Cardiac muscle cell (in vitro differentiated cells and primary cell): ENCODE measurements at regions not wholly inside any gene's neighbourhood (a gene's known extent, or its start where the extent isn't known, plus 50 kb on each side); places are given as distances from the start of the nearest gene placed in this dataset.

Source experiments
- DNase-seq, 2 donors: peaks; one replicate each; pipeline versions ENCODE4 v3.0.0 to v3.0.0-alpha.2; 2010 to 2017; ENCODE audit warnings: low read depth in 1 of 2, low spot score in 1 of 2
- H3K27ac ChIP-seq: fragments of 200-600 bp; sonication (generic); 2 replicates; pipeline ENCODE4 v1.5.1; 2016
- H3K27me3 ChIP-seq: fragments of 200-600 bp; sonication (generic); 2 replicates; pipeline ENCODE4 v1.6.0; 2016; ENCODE audit warnings: control low read depth
- H3K36me3 ChIP-seq: fragments of 200-600 bp; sonication (generic); 2 replicates; pipeline ENCODE4 v1.5.1; 2016; ENCODE audit warnings: control low read depth
- H3K4me1 ChIP-seq: fragments of 200-600 bp; sonication (generic); 2 replicates; pipeline ENCODE4 v1.8.1; 2017; ENCODE audit warnings: low read depth, mild to moderate bottlenecking, mixed run types
- H3K4me3 ChIP-seq: fragments of 200-600 bp; sonication (generic); 2 replicates; pipeline ENCODE4 v1.5.1; 2016; ENCODE audit warnings: mild to moderate bottlenecking
- H3K9me3 ChIP-seq: fragments of 200-600 bp; sonication (generic); 2 replicates; pipeline ENCODE4 v1.5.1; 2017; ENCODE audit warnings: low read depth, mild to moderate bottlenecking, control low read depth
- CTCF ChIP-seq: IDR thresholded peaks from 2 replicates; pipeline ENCODE4 v1.5.1; 2012; ENCODE audit warnings: low read depth, mild to moderate bottlenecking, low read length

DNA sequence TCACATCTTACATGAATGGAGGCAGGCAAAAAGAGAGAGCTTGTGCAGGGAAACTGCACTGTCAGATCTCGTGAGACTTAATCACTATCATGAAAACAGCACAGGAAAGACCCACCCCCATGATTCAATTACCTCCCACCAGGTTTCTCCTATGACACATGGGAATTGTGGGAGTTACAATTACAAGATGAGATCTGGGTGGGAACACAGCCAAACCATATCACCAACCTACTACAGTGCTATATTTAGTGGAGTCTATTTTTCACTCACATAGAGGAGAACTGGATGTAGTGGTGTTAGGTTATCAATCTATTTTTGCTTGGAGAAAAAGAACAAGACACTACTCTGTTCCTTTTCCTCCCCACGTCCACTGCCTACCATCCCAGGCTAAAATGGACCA lies 276.6 kb downstream of the KCTD12 start:
- no peak for TF ChIP-seq CTCF
- Histone ChIP-seq H3K27me3 (no peaks in the 10 kb centered on the region), H3K27ac (no peak overlapping the region), H3K4me1 (no peaks in the 10 kb centered on the region), H3K36me3 (no peaks in the 10 kb centered on the region), H3K9me3 (peaks cover 4% of the 10 kb centered on the region), H3K4me3 (no peak overlapping the region)
- DNase-seq = no peak

GRCh38 chr13:76607866-76608265 lies 278.3 kb downstream of the KCTD12 start:
- Histone ChIP-seq H3K27me3 (no peaks in the 10 kb centered on the region), H3K9me3 (peaks cover 4% of the 10 kb centered on the region), H3K4me1 (no peaks in the 10 kb centered on the region), H3K27ac (no peak overlapping the region), H3K4me3 (no peak overlapping the region), H3K36me3 (no peaks in the 10 kb centered on the region)
- no peak for DNase-seq
- TF ChIP-seq CTCF = no peak

DNA sequence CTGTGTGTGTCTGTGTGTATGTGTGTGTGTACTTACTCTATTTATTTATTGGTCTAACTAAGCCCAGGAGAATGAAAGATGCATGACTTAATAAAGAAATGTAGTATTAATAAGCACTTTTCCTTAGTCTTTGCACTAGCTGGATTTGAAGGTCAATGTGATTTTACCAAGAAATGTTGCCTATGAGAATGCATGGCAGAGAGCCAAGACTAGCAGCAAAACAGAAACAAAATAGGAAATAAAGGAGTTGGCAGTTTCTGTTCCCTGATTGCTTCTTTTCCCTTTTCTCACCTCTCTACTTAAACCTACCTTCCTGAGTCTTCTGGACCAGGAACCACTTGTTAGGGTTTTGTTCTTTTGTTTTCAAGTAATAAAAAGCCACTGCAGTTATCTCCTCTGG lies 286.1 kb downstream of the KCTD12 start:
- Histone ChIP-seq H3K27me3 (peaks cover 16% of the 10 kb centered on the region), H3K36me3 (no peaks in the 10 kb centered on the region), H3K27ac (no peak overlapping the region), H3K9me3 (no peaks in the 10 kb centered on the region), H3K4me1 (no peaks in the 10 kb centered on the region), H3K4me3 (no peak overlapping the region)
- DNase-seq = peak in 1 of 2 donors; percentile 35
- no peak for TF ChIP-seq CTCF

DNA sequence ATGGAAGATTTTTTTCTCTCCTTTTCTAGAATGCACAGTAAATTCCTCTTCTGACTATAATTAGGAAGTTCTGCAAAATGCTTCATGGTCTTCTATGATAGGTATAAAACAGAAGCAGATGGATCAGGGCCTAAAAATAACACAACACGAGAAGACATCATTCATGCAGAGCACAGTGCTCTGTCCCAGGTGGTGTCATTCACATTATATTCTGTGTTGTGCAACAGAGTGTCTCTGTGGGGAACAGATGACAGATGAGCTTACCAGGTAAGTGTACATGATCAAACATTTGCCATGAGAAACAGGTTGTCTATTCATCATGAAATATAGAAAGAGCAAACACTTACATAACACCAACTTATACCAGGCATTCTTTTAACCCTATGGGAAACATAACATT lies 288.3 kb downstream of the KCTD12 start:
- no peak overlapping the region for H3K4me3 ChIP-seq
- TF ChIP-seq CTCF = no peak
- H3K27ac ChIP-seq = no peak overlapping the region
- H3K27me3 ChIP-seq = peaks cover 16% of the 10 kb centered on the region
- no peaks in the 10 kb centered on the region for H3K9me3 ChIP-seq
- no peaks in the 10 kb centered on the region for H3K4me1 ChIP-seq
- DNase-seq = no peak
- H3K36me3 ChIP-seq = no peaks in the 10 kb centered on the region

DNA sequence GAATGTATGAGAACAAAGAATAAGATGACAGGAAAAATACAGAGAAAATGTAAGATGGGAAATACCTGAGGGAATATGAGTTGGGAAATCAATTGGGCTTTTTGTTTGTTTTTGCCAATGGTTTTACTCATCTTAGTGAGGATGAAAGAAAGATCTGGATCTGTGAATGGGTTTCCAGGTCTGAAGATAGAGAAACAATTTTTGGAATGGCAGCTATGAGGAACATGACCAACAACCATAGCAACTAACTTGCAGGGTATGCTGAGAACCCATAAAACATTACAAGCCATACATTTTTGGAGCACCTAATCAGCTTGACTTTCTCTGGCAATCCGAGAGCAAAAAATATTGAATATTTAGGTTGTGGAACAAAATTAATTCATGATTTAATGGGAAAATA lies 290.0 kb downstream of the KCTD12 start:
- no peak overlapping the region for H3K27ac ChIP-seq
- no peak for DNase-seq
- H3K4me3 ChIP-seq = no peak overlapping the region
- peaks cover 16% of the 10 kb centered on the region for H3K27me3 ChIP-seq
- TF ChIP-seq CTCF = no peak
- no peaks in the 10 kb centered on the region for H3K4me1 ChIP-seq
- H3K36me3 ChIP-seq = no peaks in the 10 kb centered on the region
- no peaks in the 10 kb centered on the region for H3K9me3 ChIP-seq

- H3K36me3 ChIP-seq = no peaks in the 10 kb centered on the region
- no peak overlapping the region for H3K4me3 ChIP-seq
- H3K9me3 ChIP-seq = no peaks in the 10 kb centered on the region
- no peak for DNase-seq
- H3K27me3 ChIP-seq = peaks cover 3% of the 10 kb centered on the region
- no peak overlapping the region for H3K27ac ChIP-seq
- no peaks in the 10 kb centered on the region for H3K4me1 ChIP-seq
- TF ChIP-seq CTCF = no peak
Measured at GRCh38 chr13:76594435-76594834, 291.8 kb downstream of the KCTD12 start.
